ENCODE measurements at regions not wholly inside any gene's neighbourhood (a gene's known extent, or its start where the extent isn't known, plus 50 kb on each side); places are given as distances from the start of the nearest gene placed in this dataset.

- H3K27ac ChIP-seq (ENCODE audit: insufficient read depth, low read length), result no peak overlapping the region
- H3K9ac ChIP-seq (ENCODE audit: insufficient read depth, low read length), result no peak overlapping the region
- no peaks in the 10 kb centered on the region for H3K4me1 ChIP-seq (ENCODE audit: control insufficient read depth, extremely low read depth, insufficient read depth, low read length)
- no peaks in the 10 kb centered on the region for H3K79me2 ChIP-seq (ENCODE audit: control insufficient read depth, insufficient read depth, low read length)
- no peak for DNase-seq (ENCODE audit: low read depth in 2 of 2)
- H3K4me2 ChIP-seq (ENCODE audit: extremely low read depth, insufficient read depth, low read length), result no peak overlapping the region
- no peak overlapping the region for H2AFZ ChIP-seq (ENCODE audit: low read length)
- H3K27me3 ChIP-seq (ENCODE audit: control insufficient read depth, insufficient read depth, low read length), result no peaks in the 10 kb centered on the region
- no peaks in the 10 kb centered on the region for H3K9me3 ChIP-seq (ENCODE audit: control insufficient read depth, insufficient read depth, low read depth, low read length)
- no peaks in the 10 kb centered on the region for H3K36me3 ChIP-seq (ENCODE audit: control insufficient read depth, insufficient read depth, low read length)
- H4K20me1 ChIP-seq (ENCODE audit: control insufficient read depth, extremely low read depth, insufficient read depth, low read length), result no peaks in the 10 kb centered on the region
- no peak overlapping the region for H3K4me3 ChIP-seq (replicated peaks in 1 of 4; ENCODE audit: control extremely low read depth in 1 of 4, insufficient read depth in 1 of 4, low read depth in 3 of 4, low read length in 4 of 4)
- no peak for TF ChIP-seq CTCF (conservative IDR thresholded peaks at IDR 0.05 in 1 of 2, IDR thresholded peaks at IDR 0.05 in 1 of 2; ENCODE audit: low read depth in 1 of 2, low read length in 2 of 2)
- no peak for TF ChIP-seq EZH2 (IDR thresholded peaks at IDR 0.05; ENCODE audit: low read length, missing control alignments)
Observed at GRCh38 chr5:19067741-19068140, 920.3 kb downstream of the CDH18 start.

GRCh38 chr5:19098434-19098833, 889.6 kb downstream of the CDH18 start:
- H3K79me2 ChIP-seq (ENCODE audit: control insufficient read depth, insufficient read depth, low read length), result no peaks in the 10 kb centered on the region
- no peak overlapping the region for H3K4me2 ChIP-seq (ENCODE audit: extremely low read depth, insufficient read depth, low read length)
- H3K9ac ChIP-seq (ENCODE audit: insufficient read depth, low read length), result no peak overlapping the region
- H3K9me3 ChIP-seq (ENCODE audit: control insufficient read depth, insufficient read depth, low read depth, low read length), result no peaks in the 10 kb centered on the region
- no peaks in the 10 kb centered on the region for H3K27me3 ChIP-seq (ENCODE audit: control insufficient read depth, insufficient read depth, low read length)
- H2AFZ ChIP-seq (ENCODE audit: low read length), result no peak overlapping the region
- no peak for DNase-seq (ENCODE audit: low read depth in 2 of 2)
- no peaks in the 10 kb centered on the region for H3K36me3 ChIP-seq (ENCODE audit: control insufficient read depth, insufficient read depth, low read length)
- H4K20me1 ChIP-seq (ENCODE audit: control insufficient read depth, extremely low read depth, insufficient read depth, low read length), result no peaks in the 10 kb centered on the region
- TF ChIP-seq EZH2 (IDR thresholded peaks at IDR 0.05; ENCODE audit: low read length, missing control alignments) (no peak), CTCF (conservative IDR thresholded peaks at IDR 0.05 in 1 of 2, IDR thresholded peaks at IDR 0.05 in 1 of 2; ENCODE audit: low read depth in 1 of 2, low read length in 2 of 2) (no peak)
- no peak overlapping the region for H3K4me3 ChIP-seq (replicated peaks in 1 of 4; ENCODE audit: control extremely low read depth in 1 of 4, insufficient read depth in 1 of 4, low read depth in 3 of 4, low read length in 4 of 4)
- H3K4me1 ChIP-seq (ENCODE audit: control insufficient read depth, extremely low read depth, insufficient read depth, low read length), result no peaks in the 10 kb centered on the region
- no peak overlapping the region for H3K27ac ChIP-seq (ENCODE audit: insufficient read depth, low read length)

- Histone ChIP-seq H3K36me3 (ENCODE audit: control insufficient read depth, insufficient read depth, low read length) (no peaks in the 10 kb centered on the region), H3K9me3 (ENCODE audit: control insufficient read depth, insufficient read depth, low read depth, low read length) (no peaks in the 10 kb centered on the region), H3K79me2 (ENCODE audit: control insufficient read depth, insufficient read depth, low read length) (no peaks in the 10 kb centered on the region), H3K27me3 (ENCODE audit: control insufficient read depth, insufficient read depth, low read length) (no peaks in the 10 kb centered on the region), H2AFZ (ENCODE audit: low read length) (no peak overlapping the region), H3K27ac (ENCODE audit: insufficient read depth, low read length) (no peak overlapping the region), H3K9ac (ENCODE audit: insufficient read depth, low read length) (no peak overlapping the region), H3K4me1 (ENCODE audit: control insufficient read depth, extremely low read depth, insufficient read depth, low read length) (no peaks in the 10 kb centered on the region), H4K20me1 (ENCODE audit: control insufficient read depth, extremely low read depth, insufficient read depth, low read length) (no peaks in the 10 kb centered on the region), H3K4me2 (ENCODE audit: extremely low read depth, insufficient read depth, low read length) (no peak overlapping the region), H3K4me3 (replicated peaks in 1 of 4; ENCODE audit: control extremely low read depth in 1 of 4, insufficient read depth in 1 of 4, low read depth in 3 of 4, low read length in 4 of 4) (no peak overlapping the region)
- TF ChIP-seq EZH2 (IDR thresholded peaks at IDR 0.05; ENCODE audit: low read length, missing control alignments) (no peak), CTCF (conservative IDR thresholded peaks at IDR 0.05 in 1 of 2, IDR thresholded peaks at IDR 0.05 in 1 of 2; ENCODE audit: low read depth in 1 of 2, low read length in 2 of 2) (no peak)
- DNase-seq (ENCODE audit: low read depth in 2 of 2), result no peak
Observed at GRCh38 chr5:19099195-19099594, 888.8 kb downstream of the CDH18 start.
